Thyroid gland (tissue), 4 donors: ENCODE measurements at regions not wholly inside any gene's neighbourhood (a gene's known extent, or its start where the extent isn't known, plus 50 kb on each side); places are given as distances from the start of the nearest gene placed in this dataset.

Experiments
- CTCF ChIP-seq, 6 experiments: fragments of 200-600 bp in 3 of 6; fragments of 450-650 bp in 3 of 6; sonication (generic) in 3 of 6; IDR thresholded peaks; one replicate each; pipeline ENCODE4 v1.5.1; 2016 to 2019; ENCODE audit warnings: antibody characterized with exemption in 6 of 6, mild to moderate bottlenecking in 2 of 6, inconsistent platforms in 1 of 6, moderate library complexity in 1 of 6
- POLR2A ChIP-seq, 2 donors: fragments of 450-650 bp; IDR thresholded peaks; one replicate each; pipeline ENCODE4 v1.6.1; 2017; ENCODE audit warnings: antibody characterized with exemption in 2 of 2, mild to moderate bottlenecking in 2 of 2, moderate library complexity in 1 of 2

DNA sequence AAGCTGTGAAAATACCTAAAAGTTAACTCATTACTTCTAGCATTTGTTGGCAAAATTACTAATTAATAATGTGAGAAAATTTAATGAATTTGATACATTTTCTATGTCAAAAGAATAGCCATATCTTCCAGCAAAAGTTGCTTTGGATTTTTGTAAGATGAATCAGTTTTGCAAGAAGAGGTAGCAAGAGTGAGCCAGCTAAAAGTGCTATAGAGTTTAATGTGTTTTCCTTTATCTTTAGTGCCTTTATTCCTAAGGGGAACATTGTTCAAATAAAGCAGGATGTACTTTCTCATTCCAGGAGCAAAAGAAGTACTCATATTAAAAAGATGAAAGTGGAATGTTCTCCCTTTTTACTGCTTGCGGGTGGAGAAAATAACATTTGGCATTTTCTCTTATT, 622.2 kb downstream of the ANXA1 start:
- TF ChIP-seq POLR2A (IDR thresholded peaks at IDR 0.05) (no peak), CTCF (IDR thresholded peaks at IDR 0.05) (no peak)
